ENCODE measurements at regions not wholly inside any gene's neighbourhood (a gene's known extent, or its start where the extent isn't known, plus 50 kb on each side); places are given as distances from the start of the nearest gene placed in this dataset.

DNA sequence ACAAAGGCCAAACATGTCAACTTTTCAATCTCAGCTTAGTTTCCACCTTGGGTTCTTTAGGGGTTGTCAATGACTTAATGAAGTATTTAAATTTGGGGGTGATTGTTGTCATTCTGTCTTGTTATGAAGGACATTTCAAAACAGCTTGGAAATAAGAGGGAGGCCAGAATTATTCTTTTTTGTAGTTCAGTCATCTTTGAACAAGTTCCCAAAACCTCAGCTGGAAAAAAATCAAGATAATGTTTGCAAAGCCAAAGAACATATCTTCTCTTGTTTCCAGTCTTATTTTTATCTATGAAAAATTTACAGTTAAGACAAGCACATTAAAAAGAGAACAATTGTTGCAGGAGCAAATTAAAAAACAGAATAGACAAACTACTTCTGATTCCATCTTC, 612.8 kb downstream of the INSC start:
- intact Hi-C loops (cut with DNase I), result no loop called here
- Histone ChIP-seq H3K36me3 (no peaks in the 10 kb centered on the region), H3K4me3 (no peak overlapping the region), H3K4me1 (peaks cover 0 to 10% (median 0%) of the 10 kb centered on the region in 9 donors), H3K27me3 (no peaks in the 10 kb centered on the region), H3K27ac (peak overlapping the region in 5 of 10 donors; percentile 2 to 61 (median 28)), H3K9me3 (no peaks in the 10 kb centered on the region)
- ATAC-seq (peak in 3 of 8 donors; percentile 17 to 32 (median 19)), DNase-seq (no peak)
- TF ChIP-seq, protein P1, sequence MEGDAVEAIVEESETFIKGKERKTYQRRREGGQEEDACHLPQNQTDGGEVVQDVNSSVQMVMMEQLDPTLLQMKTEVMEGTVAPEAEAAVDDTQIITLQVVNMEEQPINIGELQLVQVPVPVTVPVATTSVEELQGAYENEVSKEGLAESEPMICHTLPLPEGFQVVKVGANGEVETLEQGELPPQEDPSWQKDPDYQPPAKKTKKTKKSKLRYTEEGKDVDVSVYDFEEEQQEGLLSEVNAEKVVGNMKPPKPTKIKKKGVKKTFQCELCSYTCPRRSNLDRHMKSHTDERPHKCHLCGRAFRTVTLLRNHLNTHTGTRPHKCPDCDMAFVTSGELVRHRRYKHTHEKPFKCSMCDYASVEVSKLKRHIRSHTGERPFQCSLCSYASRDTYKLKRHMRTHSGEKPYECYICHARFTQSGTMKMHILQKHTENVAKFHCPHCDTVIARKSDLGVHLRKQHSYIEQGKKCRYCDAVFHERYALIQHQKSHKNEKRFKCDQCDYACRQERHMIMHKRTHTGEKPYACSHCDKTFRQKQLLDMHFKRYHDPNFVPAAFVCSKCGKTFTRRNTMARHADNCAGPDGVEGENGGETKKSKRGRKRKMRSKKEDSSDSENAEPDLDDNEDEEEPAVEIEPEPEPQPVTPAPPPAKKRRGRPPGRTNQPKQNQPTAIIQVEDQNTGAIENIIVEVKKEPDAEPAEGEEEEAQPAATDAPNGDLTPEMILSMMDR (IDR thresholded peaks at IDR 0.05), result no peak

DNA sequence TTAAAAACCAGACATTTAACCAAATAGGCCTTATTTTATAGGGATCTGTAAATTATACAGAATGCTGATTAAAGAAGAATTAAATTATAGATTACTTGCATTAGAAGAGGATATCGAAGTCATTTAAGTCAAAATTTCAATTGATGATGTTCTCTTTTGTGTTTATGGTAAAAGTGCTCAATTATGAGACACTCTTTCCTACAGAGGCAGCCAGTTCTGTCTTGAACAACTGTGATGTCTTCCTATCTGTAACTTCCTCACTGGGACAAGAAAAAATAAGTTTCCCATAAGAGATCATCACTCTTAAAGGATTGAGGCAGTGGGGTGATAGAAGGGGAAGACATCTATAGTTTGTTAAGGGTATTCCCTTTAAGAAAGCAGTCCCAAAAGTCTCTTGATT, 613.5 kb downstream of the INSC start:
- DNase-seq, result no peak
- Histone ChIP-seq H3K4me3 (no peak overlapping the region), H3K27me3 (no peaks in the 10 kb centered on the region), H3K9me3 (no peaks in the 10 kb centered on the region), H3K27ac (peak overlapping the region in 1 of 10 donors; percentile 2), H3K36me3 (no peaks in the 10 kb centered on the region), H3K4me1 (peaks cover 0 to 10% (median 0%) of the 10 kb centered on the region in 9 donors)
- WGBS, 2 donors, result 95 to 96% methylated on average over 1 of the region's 1 CpG
- intact Hi-C loops (cut with DNase I), result no loop called here
- ATAC-seq, result no peak
- TF ChIP-seq, protein P1 (IDR thresholded peaks at IDR 0.05), result no peak

DNA sequence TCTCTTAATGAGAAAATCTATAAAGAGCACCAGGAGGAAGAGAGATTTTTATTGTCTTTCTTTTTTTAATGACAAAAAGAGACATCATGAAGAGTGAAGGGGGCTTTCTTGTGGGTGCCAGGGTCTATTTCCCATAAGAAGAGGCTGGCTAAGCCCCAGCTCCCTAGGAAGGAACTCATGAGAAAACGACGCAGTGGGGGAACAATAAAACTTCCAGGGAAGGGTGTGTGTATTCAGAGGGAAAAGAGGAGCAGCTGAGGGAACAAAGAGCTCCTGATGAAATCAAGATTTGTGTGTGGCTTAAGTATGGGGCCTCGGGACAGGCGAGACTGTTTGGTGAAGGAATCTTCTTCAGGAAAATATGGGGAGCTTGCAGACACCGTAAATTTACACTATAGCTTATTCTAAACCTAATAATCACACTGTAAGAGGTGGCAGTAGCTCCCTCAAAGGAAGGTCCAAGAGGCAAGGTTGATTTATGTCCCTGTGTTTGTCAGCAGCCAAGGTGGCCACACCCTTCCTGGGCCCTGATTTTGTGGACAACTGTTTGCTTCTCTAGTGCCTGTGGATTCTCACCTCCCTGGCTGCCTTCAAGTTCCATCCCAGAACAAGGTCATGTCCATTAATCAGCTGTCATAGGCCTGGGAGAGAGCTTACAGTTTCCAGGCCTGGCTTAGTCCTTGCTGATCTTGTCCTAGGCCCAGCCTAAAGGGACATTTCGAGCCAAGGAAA, 615.7 kb downstream of the INSC start:
- ATAC-seq (peak in 2 of 8 donors; percentile 13 to 33), DNase-seq (no peak)
- Histone ChIP-seq H3K36me3 (no peaks in the 10 kb centered on the region), H3K4me1 (peaks cover 0 to 10% (median 0%) of the 10 kb centered on the region in 9 donors), H3K27me3 (no peaks in the 10 kb centered on the region), H3K27ac (peak overlapping the region in 5 of 10 donors; percentile 23 to 58 (median 32)), H3K4me3 (no peak overlapping the region), H3K9me3 (no peaks in the 10 kb centered on the region)
- intact Hi-C loops (cut with DNase I), result no loop called here
- WGBS, 2 donors, result 78 to 81% methylated on average over 6 of the region's 6 CpGs
- TF ChIP-seq, protein P1 (IDR thresholded peaks at IDR 0.05), result no peak

DNA sequence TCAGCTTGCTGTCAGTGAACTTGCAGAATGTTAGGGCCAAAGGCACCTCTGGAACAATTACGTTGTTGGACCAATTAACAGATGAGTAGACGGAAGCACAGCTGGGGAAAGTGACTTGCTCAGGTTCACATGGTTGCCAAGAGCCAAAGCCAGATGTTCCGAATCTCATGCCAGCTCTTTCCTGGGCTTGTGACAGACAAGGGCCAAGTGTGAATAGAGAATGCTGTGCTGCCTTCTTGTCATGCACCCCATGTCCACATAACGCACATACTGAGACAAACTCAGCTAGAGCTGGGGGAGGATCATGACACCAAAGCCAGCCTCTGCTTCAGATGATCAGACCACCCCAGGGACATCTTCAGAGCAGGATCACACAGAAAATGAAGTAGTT, 616.3 kb downstream of the INSC start:
- H3K27me3 ChIP-seq, result no peaks in the 10 kb centered on the region
- no peak overlapping the region for H3K4me3 ChIP-seq
- H3K27ac ChIP-seq, result peak overlapping the region in 5 of 10 donors; percentile 23 to 58 (median 38)
- 64 to 66% methylated on average over 4 of the region's 4 CpGs for WGBS, 2 donors
- H3K4me1 ChIP-seq, result peaks cover 0 to 10% (median 0%) of the 10 kb centered on the region in 9 donors
- no peaks in the 10 kb centered on the region for H3K36me3 ChIP-seq
- DNase-seq, result peak in 1 of 2 donors; percentile 28
- no peaks in the 10 kb centered on the region for H3K9me3 ChIP-seq
- intact Hi-C loops (cut with DNase I), result no loop called here
- ATAC-seq, result peak; percentile 20 to 64 (median 46)
- TF ChIP-seq, protein P1 (IDR thresholded peaks at IDR 0.05), result no peak

Data from heart right ventricle (tissue), 16 donors.